Left forelimb (tissue), 1 donor: ENCODE measurements at regions not wholly inside any gene's neighbourhood (a gene's known extent, or its start where the extent isn't known, plus 50 kb on each side); places are given as distances from the start of the nearest gene placed in this dataset.
"Not testable (repeated sequence)": the region's sequence is repeated elsewhere in the genome, so short reads cannot be mapped to it uniquely, and the experiment has no call there.

ENCODE experiments used
- DNase-seq: peaks from one replicate; pipeline ENCODE4 v3.0.0-alpha.2; 2018; ENCODE audit warnings: low spot score

- no peak for DNase-seq
These were observed 666.7 kb downstream of the EPM2A start for GRCh38 chr6:145068577-145068976.

- DNase-seq: no peak
These were observed 665.4 kb downstream of the EPM2A start for GRCh38 chr6:145069966-145070365.

DNA sequence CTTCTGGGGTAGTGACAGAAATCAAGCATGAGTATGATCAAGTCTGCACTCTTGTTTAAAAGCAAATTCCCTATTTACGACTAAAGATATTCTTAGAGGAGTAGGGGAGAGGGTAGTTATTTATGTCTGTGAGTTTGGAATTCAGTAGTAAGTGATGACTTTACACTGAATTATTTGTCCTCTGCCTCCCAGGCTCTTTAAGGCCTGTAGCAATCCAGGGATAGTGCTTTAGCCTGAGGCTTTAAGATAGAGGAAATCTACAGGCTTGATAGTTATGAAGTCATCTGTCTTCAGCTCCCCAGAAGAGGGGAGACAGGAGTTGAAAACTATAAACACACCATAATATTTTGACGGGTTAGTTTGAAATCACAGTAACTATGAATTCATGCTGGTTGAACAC lies 664.5 kb downstream of the EPM2A start:
- no peak for DNase-seq

DNA sequence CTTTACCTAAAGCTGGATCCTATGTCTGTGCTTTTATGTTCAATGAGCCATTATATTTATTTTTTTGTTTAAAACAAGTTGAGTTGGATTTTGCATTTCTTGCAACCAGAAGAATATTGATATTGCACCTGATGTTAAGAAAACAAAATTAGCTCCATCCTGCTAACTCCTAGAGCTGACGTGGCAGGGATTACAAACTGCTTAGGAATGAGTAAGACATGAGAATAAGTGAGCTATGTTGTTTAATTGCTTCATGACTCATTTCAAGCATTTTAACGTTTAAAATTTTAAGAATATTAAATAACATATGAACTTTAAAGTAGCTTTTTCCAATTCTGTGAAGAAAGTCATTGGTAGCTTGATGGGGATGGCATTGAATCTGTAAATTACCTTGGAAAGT lies 663.5 kb downstream of the EPM2A start:
- no peak for DNase-seq

DNA sequence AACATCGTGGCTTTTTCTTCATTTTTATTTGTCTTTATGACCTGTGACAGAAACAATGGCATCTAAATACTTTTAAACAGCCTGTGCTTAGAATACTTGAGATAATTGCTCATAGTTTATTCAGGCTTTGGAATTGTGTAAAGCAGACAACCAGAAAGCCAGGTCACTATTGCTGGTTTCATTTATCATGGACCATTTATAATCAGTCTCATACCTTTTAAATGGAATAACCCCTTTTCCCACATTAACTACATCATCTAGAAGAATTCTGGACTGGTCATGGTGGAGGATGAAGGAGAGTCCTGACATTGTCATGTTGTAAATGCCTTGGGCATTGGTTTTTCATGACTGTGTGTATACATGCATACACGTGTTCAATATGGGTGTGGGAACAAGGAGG lies 661.5 kb downstream of the EPM2A start:
- no peak for DNase-seq

GRCh38 chr6:145074805-145075204 lies 660.5 kb downstream of the EPM2A start:
- no peak for DNase-seq

GRCh38 chr6:145075425-145075824 lies 659.9 kb downstream of the EPM2A start:
- no peak for DNase-seq

GRCh38 chr6:145076115-145076841 lies 659.0 kb downstream of the EPM2A start:
- DNase-seq: no peak

DNA sequence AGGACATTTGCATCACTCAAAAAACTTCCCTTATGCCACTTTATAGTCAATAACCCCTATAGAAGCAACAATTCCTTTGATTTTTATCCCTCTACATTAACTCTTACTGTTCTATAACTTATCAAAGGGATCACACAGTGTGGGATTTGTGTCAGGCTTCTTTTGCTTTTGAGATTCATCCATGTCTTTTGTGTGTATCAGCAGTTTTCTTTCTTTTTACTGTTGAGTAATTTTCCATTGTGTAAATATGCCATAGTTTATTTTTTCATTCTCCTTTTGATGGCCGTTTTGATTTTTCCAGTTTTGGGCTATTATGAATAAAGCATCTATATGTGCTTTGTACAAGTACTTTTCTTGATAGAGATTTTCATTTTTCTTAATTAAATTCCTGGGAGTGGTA lies 657.9 kb downstream of the EPM2A start:
- DNase-seq: no peak

- no peak for DNase-seq
These were observed 654.7 kb downstream of the EPM2A start for GRCh38 chr6:145080651-145081050.

DNA sequence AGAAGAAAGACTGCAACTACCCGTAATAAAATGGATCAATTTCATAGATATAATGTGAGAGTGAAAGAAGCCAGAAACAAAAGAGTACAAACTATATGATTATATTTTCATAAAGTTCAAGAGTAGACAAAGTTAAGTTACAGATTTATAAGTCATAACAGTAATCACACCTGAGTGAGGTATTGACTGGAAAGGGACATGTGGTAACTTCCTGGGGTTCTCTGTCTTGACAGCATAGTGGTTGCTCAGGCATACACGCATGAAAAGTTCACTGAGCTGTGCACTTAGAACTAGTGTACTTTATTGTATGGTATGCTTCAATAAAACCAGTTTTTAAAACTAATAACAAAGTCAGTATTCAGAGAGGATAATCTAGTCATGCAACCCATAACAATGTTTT lies 653.6 kb downstream of the EPM2A start:
- DNase-seq: no peak

DNA sequence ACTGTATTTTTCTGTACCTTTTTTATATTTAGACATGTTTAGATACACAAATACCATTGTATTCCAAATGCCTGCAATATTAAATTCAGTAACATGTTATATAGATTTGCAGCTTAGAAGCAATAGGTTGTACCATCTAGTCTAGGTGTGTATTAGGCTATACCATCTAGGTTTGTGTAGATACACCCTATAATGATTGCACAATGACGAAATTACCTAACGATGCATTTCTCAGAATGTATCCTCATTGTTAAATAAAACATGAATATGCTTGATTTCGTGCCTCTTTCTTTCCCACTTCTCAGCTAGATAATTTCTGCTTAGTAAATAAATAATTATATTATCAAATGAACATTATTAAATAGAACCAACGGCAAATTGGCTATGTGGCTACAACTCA lies 653.0 kb downstream of the EPM2A start:
- DNase-seq: no peak

DNA sequence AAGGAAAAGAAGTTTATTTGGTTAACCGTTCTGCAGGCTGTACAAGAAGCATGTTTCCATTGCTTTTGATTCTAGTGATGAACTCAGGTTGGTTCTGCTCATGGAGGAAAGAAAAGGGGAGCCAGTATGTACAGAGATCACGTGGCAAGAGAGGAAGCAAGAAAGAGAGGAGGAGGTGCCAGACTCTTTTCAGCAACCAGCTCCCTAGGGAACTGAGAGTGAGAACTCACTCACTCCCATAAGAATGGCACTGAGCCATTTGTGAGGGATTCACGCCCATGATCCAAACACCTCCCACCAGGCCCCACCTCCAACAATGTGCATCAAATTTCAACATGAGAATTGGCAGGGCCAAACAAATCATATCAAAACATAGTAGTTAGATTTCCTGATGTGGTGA lies 649.1 kb downstream of the EPM2A start:
- no peak for DNase-seq

GRCh38 chr6:145087034-145087433 lies 648.3 kb downstream of the EPM2A start:
- no peak for DNase-seq

DNA sequence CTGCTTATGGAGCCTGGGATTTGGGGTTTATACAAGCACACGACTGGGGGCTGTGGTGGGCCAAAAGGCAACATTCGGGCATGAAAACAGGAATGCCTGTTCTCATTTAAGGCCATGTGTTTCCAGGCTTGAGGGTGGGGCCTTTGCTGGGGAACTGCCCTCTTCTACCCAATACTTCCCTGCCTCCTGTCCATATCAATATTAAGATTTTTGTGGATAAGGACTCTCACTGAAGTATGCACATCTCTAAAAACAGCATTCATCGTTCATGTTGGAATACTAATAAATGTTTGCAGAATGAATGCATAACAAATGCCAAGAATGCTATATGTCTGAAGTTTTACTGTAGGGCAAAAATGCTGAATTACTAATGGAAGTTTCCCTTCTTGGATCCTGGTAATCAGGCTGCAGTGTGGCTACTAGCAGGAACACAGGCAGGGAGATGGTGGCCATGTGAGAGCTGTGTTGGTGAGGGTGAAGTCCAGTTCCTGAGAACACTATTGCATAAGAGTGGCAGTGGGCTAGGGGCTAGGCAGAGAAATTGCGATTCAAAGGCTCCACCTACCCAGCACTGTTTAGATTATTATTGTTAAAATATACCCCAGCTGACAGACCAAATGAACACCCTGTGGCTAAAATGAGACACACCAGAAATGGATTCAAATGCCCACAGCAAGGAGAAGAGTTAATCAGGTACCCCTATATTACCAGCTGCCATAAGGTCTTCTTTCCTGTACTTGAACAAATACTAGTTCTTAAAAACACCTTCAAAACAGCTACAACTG lies 644.3 kb downstream of the EPM2A start:
- DNase-seq: no peak

DNA sequence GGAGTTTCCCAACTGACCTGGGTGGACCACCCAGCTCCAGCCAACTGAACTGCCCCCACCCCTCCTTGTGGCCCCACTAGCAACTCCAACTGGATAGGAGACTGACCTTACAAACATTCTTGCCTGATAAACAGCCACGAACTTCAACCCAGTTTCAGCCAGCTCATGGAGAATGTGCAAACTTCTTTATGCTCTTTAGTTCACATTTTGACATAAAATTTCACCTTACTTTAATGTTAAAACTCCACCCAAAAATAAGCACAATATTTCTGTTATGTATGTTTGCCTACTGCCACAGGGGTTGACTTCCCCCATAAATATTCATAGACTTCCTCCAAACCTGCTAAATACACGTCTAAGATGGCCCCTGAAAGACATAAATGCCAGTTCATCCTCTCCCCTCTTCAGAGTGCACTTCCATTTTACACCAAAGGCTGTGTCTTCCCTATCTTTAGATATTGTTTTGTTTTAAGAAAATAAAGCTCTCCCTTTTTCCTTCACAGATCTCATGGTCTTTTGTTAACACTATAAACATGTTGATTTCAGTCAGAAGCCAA lies 643.7 kb downstream of the EPM2A start:
- DNase-seq: no peak

DNA sequence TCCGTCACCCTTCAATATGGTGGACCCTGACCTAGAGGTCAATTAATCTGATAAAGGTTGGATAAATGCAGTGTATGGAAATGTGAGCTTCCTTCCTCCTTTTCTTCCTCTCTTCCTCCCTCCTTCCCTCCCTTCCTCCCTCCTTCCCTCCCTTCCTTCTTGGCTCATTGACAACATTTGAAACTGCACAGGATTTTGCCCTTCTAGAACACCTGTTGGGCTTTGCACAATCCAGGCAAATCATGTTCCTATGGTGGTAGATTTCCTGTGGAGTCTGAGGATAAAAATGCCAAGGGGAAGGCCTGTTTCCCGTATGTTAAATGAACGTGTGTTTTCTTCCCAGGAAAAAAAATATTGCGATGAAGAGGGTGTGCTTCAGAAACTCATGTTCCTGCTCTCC lies 642.8 kb downstream of the EPM2A start:
- no peak for DNase-seq

DNA sequence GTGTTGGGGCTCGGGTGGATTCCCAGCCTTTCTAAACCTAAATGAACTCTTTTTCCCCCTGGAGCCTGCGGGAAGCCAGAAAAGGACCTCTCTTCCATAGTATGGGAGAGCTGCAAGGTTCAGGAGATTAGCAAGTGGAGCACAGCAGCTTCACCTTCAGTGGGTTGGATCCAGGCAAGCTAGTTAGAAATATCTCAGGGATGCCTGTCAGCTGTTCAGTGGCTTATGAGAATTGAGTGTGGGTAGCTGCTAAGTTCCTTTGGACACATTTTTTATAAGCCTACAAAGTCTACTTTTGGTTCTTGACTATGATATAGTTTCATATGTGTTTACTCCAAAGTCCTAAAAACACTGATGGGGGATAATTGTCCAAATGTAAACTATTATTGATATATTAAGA lies 642.1 kb downstream of the EPM2A start:
- no peak for DNase-seq

DNA sequence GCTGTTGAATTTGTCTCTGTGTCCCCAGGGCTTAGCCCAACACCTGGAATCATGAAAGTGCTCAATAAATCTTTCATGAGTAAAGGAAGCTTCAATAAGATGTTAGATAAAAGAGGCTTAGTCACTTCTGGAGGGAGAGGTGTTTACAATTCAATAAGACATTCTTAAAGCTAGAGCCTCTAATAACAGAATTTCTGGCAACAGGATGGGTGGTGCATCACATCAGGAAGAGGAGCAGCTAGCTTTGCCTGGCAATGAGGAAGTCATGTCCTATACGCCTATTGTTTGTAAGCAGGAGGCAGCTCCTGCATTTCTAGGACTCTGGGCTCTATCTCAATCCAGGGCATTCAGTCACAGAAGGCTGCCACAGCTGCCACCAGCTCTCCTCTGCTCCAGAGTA lies 638.5 kb downstream of the EPM2A start:
- no peak for DNase-seq

- not testable (repeated sequence) for DNase-seq
These were observed 637.2 kb downstream of the EPM2A start for GRCh38 chr6:145098127-145098526.

DNA sequence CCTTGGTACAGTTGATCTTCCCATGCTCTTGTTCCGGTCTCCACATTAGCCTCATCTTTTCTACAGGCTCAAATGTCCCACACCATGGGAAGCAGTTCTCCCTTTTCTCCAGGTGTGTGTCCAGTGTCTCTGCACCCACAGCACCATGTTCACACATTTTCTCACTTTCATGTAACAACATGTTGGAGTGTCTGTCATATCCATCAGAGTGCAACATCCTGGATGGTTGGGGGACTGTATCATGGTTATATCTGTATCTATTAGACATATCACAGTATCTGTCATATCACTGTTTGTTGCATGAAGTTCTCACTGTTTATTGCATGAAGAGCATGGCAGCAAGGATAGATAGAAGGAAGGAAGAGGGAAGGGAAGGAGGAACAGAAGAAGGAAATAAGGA lies 635.6 kb downstream of the EPM2A start:
- no peak for DNase-seq

DNA sequence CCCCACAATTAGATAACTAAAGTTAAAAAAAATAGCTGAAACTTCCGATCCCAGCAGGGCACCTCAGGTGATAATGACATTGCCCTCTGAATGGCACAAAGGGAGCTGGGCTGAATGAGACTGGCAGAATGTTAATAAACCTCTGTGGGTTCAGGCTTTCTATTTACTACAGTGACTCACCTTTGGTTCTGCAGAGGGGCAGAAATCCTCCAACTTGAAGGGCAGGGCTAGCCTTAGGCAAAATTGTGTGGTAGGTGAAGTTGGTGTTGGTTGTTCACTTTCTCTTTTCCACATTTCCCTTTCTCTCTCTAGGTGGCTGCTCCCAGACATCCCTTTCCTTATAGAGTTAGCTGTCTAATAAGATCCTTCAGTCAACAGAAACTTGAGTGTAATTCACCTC lies 625.2 kb downstream of the EPM2A start:
- no peak for DNase-seq

DNA sequence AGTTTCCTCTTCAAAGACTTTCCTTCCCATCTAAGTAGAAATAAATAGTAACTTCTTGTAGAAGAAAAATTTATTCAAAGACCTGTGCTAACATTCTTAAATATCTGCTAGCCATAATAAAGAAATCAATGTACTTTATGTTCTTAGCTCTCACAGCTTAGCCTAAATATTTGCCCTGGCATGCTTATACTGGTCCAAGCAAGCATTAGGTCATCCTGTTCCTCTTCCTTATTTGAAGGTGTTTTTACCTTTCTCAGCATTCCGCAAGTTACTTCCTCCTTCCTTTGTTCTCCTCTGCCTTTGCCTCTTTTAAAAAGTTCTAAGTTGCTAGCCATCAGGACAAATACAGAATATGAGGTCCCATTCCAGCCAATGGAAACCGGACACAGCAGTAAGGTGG lies 623.9 kb downstream of the EPM2A start:
- DNase-seq: not testable (repeated sequence)
